Activated naive CD4-positive, alpha-beta T cell treated with anti-CD3 and anti-CD28 coated beads, Interleukin-2, amount 10 ng/mL, durations not matched to agents 7 days and 5 days (primary cell): ENCODE measurements at regions not wholly inside any gene's neighbourhood (a gene's known extent, or its start where the extent isn't known, plus 50 kb on each side); places are given as distances from the start of the nearest gene placed in this dataset.

Experiments
- CTCF ChIA-PET: fragments of 350-600 bp; sonication (Branson Sonifier 250); formaldehyde crosslinking; loops from one replicate; lab custom pipeline; 2021; ENCODE audit warnings: antibody characterized with exemption; lab: Charles Lee
- DNase-seq: peaks from one replicate; pipeline ENCODE4 v3.0.0-alpha.2; 2020
- H3K27ac Mint-ChIP-seq: one replicate; pipeline ENCODE4 v1.8.0; 2021; ENCODE audit warnings: mild to moderate bottlenecking, moderate library complexity, mixed read lengths
- H3K27me3 Mint-ChIP-seq: one replicate; pipeline ENCODE4 v1.8.0; 2021; ENCODE audit warnings: mild to moderate bottlenecking, mixed read lengths
- H3K36me3 Mint-ChIP-seq: one replicate; pipeline ENCODE4 v1.8.0; 2021; ENCODE audit warnings: mixed read lengths
- H3K4me1 Mint-ChIP-seq: one replicate; pipeline ENCODE4 v1.8.0; 2021; ENCODE audit warnings: mixed read lengths
- H3K4me3 Mint-ChIP-seq: one replicate; pipeline ENCODE4 v1.8.0; 2021; ENCODE audit warnings: mild to moderate bottlenecking, moderate library complexity, mixed read lengths
- H3K9me3 Mint-ChIP-seq: one replicate; pipeline ENCODE4 v1.8.0; 2021; ENCODE audit warnings: mixed read lengths

GRCh38 chr4:14043203-14043602 is 415.7 kb upstream of the BOD1L1 start:
- Mint-ChIP-seq H3K4me1 (no peaks in the 10 kb centered on the region), H3K27me3 (no peaks in the 10 kb centered on the region), H3K9me3 (no peaks in the 10 kb centered on the region), H3K4me3 (no peak overlapping the region), H3K36me3 (no peaks in the 10 kb centered on the region), H3K27ac (no peak overlapping the region)
- no peak for DNase-seq
- CTCF ChIA-PET, result interaction anchor here (0.6 kb wide), 1 partner anchor 432 kb away, joined by 3 read pairs; no protein-coding TSS in a partner anchor

- DNase-seq, result no peak
- CTCF ChIA-PET, result no interaction called here
Measured at GRCh38 chr4:14046642-14047041, 419.1 kb upstream of the BOD1L1 start.

DNA sequence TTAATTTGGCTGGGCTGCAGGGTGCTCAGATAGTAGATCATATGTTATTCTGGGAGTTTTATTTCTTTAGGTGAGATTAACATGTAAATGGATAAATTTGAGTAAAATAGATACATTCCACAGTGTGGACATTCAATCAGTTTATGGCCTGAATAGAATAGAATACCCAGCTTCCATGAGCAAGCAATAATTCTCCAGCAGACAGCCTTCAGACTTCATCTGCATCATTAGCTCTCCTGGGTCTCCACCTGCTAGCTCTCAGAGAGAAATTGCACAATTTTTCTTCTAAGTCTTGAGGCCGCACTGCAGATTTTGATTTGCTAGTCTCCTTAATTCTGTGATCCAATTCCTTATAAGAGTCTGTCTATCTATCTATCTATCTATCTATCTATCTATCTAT is 420.3 kb upstream of the BOD1L1 start:
- CTCF ChIA-PET, result no interaction called here

More at GRCh38 chr4:14046642-14047041, 419.1 kb upstream of the BOD1L1 start:
- Mint-ChIP-seq H3K4me1 (no peaks in the 10 kb centered on the region), H3K27me3 (no peaks in the 10 kb centered on the region), H3K9me3 (no peaks in the 10 kb centered on the region), H3K36me3 (no peaks in the 10 kb centered on the region), H3K27ac (no peak overlapping the region), H3K4me3 (no peak overlapping the region)

DNA sequence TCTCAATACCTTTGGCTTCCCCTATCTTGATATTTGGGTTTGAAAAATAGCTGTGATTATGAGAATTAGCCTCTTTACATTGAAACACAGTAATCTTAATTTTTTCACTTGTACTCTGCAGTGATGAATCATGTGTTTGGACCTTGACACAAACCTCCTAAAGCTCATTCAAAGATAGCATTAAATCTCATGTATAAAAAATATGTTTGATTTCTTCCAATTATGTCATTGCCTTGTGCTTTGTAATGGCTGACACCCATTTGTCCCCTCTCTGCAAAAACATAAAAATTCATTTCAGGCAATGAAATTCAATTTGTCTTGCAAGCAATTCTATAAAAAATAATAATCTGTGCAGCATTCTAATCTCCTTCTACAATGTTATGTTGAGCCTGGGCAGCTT is 422.4 kb upstream of the BOD1L1 start:
- Mint-ChIP-seq H3K27ac (no peak overlapping the region), H3K27me3 (no peaks in the 10 kb centered on the region), H3K9me3 (no peaks in the 10 kb centered on the region), H3K4me1 (no peaks in the 10 kb centered on the region), H3K4me3 (no peak overlapping the region), H3K36me3 (no peaks in the 10 kb centered on the region)
- CTCF ChIA-PET, result no interaction called here
- no peak for DNase-seq

More for the DNA sequence above, 420.3 kb upstream of the BOD1L1 start:
- no peak overlapping the region for H3K27ac Mint-ChIP-seq
- H3K4me3 Mint-ChIP-seq, result no peak overlapping the region
- no peaks in the 10 kb centered on the region for H3K36me3 Mint-ChIP-seq
- H3K9me3 Mint-ChIP-seq, result no peaks in the 10 kb centered on the region
- H3K4me1 Mint-ChIP-seq, result no peaks in the 10 kb centered on the region
- DNase-seq, result no peak
- H3K27me3 Mint-ChIP-seq, result no peaks in the 10 kb centered on the region

- Mint-ChIP-seq H3K9me3 (peaks cover 2% of the 10 kb centered on the region), H3K27me3 (no peaks in the 10 kb centered on the region), H3K36me3 (no peaks in the 10 kb centered on the region), H3K27ac (no peak overlapping the region), H3K4me3 (no peak overlapping the region), H3K4me1 (no peaks in the 10 kb centered on the region)
- CTCF ChIA-PET, result no interaction called here
- DNase-seq, result no peak
Measured at GRCh38 chr4:14053291-14053690, 425.8 kb upstream of the BOD1L1 start.

DNA sequence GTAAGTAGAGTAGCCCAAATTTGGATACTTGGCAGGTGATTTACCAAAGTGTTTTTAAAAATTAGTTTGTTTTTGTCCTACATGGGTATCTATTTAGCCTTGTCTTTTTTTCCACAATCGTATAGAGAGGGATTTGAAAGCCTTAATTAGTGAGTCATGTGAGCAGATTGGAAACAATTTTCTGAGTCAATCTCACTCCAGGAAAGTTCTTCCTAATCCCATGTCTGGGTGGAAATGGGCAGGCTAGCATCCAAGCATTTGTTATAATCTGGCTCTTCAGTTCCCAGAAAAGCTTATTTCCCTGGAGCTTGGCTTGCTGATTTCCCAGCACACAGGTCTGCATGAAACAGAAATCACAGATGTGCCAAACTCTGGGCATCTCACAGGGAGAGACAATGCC is 426.9 kb upstream of the BOD1L1 start:
- no peak overlapping the region for H3K4me3 Mint-ChIP-seq
- no peaks in the 10 kb centered on the region for H3K36me3 Mint-ChIP-seq
- no peak for DNase-seq
- H3K4me1 Mint-ChIP-seq, result no peaks in the 10 kb centered on the region
- H3K27ac Mint-ChIP-seq, result no peak overlapping the region
- no peaks in the 10 kb centered on the region for H3K27me3 Mint-ChIP-seq
- H3K9me3 Mint-ChIP-seq, result peaks cover 2% of the 10 kb centered on the region
- CTCF ChIA-PET, result no interaction called here

DNA sequence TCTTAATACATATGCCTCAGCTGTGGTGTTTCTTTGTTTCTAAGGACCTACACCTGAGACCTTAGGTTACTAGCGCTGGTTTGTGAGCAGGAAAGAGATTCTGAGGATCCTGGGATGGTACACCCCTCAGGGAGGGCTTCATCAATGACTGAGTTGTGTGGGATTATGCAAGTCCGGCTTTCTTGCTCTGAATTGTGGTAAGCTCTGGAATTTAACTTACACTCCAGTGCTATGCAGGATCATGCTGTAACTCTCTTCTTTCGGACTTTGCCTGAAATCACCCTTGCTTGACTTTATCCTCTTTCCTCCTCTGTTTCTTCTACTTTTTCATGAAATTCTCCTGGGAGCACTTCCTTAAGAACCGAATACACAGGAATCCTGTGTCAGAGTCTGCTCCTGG is 431.5 kb upstream of the BOD1L1 start:
- CTCF ChIA-PET, result no interaction called here
- no peak for DNase-seq
- no peak overlapping the region for H3K4me3 Mint-ChIP-seq
- peaks cover 2% of the 10 kb centered on the region for H3K9me3 Mint-ChIP-seq
- H3K4me1 Mint-ChIP-seq, result no peaks in the 10 kb centered on the region
- H3K27me3 Mint-ChIP-seq, result no peaks in the 10 kb centered on the region
- H3K36me3 Mint-ChIP-seq, result no peaks in the 10 kb centered on the region
- H3K27ac Mint-ChIP-seq, result no peak overlapping the region

DNA sequence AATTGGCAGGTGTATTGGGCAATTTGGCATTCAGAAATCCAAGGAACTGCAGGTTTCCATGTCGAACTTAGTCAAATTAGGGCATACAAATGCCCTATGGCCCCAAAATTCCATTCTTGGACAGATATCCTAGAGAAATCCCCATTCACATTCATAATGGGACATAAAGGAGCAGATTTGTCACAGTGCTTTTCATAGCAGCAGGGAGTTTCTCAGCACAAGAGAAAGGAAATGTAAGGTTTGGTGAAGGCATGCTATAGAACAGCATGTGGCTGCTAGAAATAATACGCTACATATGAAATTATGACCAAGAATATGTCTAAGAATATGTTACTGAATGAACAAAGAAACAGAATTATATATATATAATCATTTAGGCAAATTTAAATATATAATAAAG is 437.5 kb upstream of the BOD1L1 start:
- Mint-ChIP-seq H3K36me3 (no peaks in the 10 kb centered on the region), H3K27me3 (no peaks in the 10 kb centered on the region), H3K4me3 (no peak overlapping the region), H3K9me3 (no peaks in the 10 kb centered on the region), H3K4me1 (no peaks in the 10 kb centered on the region), H3K27ac (no peak overlapping the region)
- CTCF ChIA-PET, result no interaction called here
- DNase-seq, result no peak

DNA sequence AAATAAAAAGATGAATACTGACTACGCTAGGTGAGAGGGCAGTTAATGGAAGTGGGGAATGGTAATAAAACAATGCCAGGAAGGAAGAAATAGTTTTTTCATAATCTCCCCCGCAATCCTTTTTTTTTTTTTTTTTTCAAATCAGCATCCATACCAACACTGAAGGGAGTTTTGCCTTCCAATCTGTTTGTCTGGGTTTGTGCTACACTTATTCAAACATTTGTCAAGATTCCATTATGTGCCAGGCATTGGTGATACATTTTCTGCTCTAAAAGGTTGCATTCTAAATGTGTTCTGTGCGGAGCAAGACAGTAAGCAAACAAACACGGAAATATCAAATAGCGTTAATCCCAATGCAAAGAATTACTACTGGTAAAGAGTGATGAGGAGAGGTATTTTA is 437.9 kb upstream of the BOD1L1 start:
- Mint-ChIP-seq H3K9me3 (no peaks in the 10 kb centered on the region), H3K36me3 (no peaks in the 10 kb centered on the region), H3K4me3 (no peak overlapping the region), H3K27ac (no peak overlapping the region), H3K4me1 (no peaks in the 10 kb centered on the region), H3K27me3 (no peaks in the 10 kb centered on the region)
- CTCF ChIA-PET, result no interaction called here
- DNase-seq, result no peak

- CTCF ChIA-PET, result no interaction called here
- H3K9me3 Mint-ChIP-seq, result peaks cover 1% of the 10 kb centered on the region
- no peaks in the 10 kb centered on the region for H3K27me3 Mint-ChIP-seq
- no peak for DNase-seq
- no peaks in the 10 kb centered on the region for H3K36me3 Mint-ChIP-seq
- no peaks in the 10 kb centered on the region for H3K4me1 Mint-ChIP-seq
- H3K4me3 Mint-ChIP-seq, result no peak overlapping the region
- H3K27ac Mint-ChIP-seq, result no peak overlapping the region
Measured at GRCh38 chr4:14066979-14067378, 439.5 kb upstream of the BOD1L1 start.

- Mint-ChIP-seq H3K9me3 (peaks cover 19% of the 10 kb centered on the region), H3K4me3 (no peak overlapping the region), H3K27me3 (no peaks in the 10 kb centered on the region), H3K4me1 (no peaks in the 10 kb centered on the region), H3K36me3 (no peaks in the 10 kb centered on the region), H3K27ac (no peak overlapping the region)
- no peak for DNase-seq
- CTCF ChIA-PET, result no interaction called here
Measured at GRCh38 chr4:14069886-14070285, 442.4 kb upstream of the BOD1L1 start.

- no peak overlapping the region for H3K4me3 Mint-ChIP-seq
- H3K4me1 Mint-ChIP-seq, result no peaks in the 10 kb centered on the region
- no peak overlapping the region for H3K27ac Mint-ChIP-seq
- no peaks in the 10 kb centered on the region for H3K36me3 Mint-ChIP-seq
- H3K27me3 Mint-ChIP-seq, result no peaks in the 10 kb centered on the region
- CTCF ChIA-PET, result no interaction called here
- DNase-seq, result no peak
- H3K9me3 Mint-ChIP-seq, result peaks cover 22% of the 10 kb centered on the region
Measured at GRCh38 chr4:14070289-14070880, 442.9 kb upstream of the BOD1L1 start.

DNA sequence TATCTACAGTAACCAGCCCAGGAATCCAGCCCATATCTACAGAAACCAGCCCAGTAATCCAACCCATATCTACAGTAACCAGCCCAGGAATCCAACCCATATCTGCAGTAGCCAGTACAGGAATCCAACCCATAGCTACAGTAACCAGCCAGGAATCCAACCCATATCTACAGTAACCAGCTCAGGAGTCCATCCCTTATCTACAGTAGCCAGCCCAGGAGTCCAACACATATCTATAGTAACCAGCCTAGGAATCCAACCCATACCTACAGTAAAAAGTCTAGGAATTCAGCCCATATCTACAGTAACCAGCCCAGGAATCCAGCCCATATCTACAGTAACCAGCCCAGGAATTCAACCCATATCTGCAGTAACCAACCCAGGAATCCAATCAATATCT is 445.0 kb upstream of the BOD1L1 start:
- peaks cover 22% of the 10 kb centered on the region for H3K9me3 Mint-ChIP-seq
- CTCF ChIA-PET, result no interaction called here
- no peaks in the 10 kb centered on the region for H3K27me3 Mint-ChIP-seq
- DNase-seq, result no peak
- no peak overlapping the region for H3K4me3 Mint-ChIP-seq
- H3K27ac Mint-ChIP-seq, result no peak overlapping the region
- no peaks in the 10 kb centered on the region for H3K4me1 Mint-ChIP-seq
- no peaks in the 10 kb centered on the region for H3K36me3 Mint-ChIP-seq

DNA sequence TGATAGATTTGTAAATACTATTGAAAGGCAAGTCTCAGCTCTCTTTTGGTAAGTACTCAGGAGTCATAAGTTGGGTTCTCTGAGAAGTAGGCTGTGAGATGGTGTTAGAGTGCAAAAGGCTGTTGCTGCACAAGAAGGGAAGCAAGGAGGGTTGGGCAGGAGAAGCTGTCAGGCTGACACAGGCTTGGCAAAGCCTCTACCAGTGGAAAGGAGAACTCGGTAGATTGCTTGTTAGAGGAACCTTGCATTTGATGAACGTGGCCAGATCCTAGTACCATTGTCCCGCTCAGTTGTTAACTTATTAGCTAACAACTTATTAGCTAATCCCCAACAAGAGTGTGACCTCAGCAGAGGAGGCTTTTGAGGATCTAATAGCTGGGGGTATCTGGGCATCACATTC is 449.3 kb upstream of the BOD1L1 start:
- no peaks in the 10 kb centered on the region for H3K36me3 Mint-ChIP-seq
- DNase-seq, result no peak
- H3K27ac Mint-ChIP-seq, result no peak overlapping the region
- H3K4me3 Mint-ChIP-seq, result no peak overlapping the region
- no peaks in the 10 kb centered on the region for H3K4me1 Mint-ChIP-seq
- H3K27me3 Mint-ChIP-seq, result no peaks in the 10 kb centered on the region
- peaks cover 22% of the 10 kb centered on the region for H3K9me3 Mint-ChIP-seq
- CTCF ChIA-PET, result no interaction called here

- H3K27me3 Mint-ChIP-seq, result no peaks in the 10 kb centered on the region
- DNase-seq, result no peak
- H3K27ac Mint-ChIP-seq, result no peak overlapping the region
- peaks cover 8% of the 10 kb centered on the region for H3K9me3 Mint-ChIP-seq
- no peaks in the 10 kb centered on the region for H3K4me1 Mint-ChIP-seq
- no peak overlapping the region for H3K4me3 Mint-ChIP-seq
- no peaks in the 10 kb centered on the region for H3K36me3 Mint-ChIP-seq
- CTCF ChIA-PET, result no interaction called here
Measured at GRCh38 chr4:14078326-14078725, 450.8 kb upstream of the BOD1L1 start.

- H3K9me3 Mint-ChIP-seq, result peaks cover 4% of the 10 kb centered on the region
- no peaks in the 10 kb centered on the region for H3K4me1 Mint-ChIP-seq
- no peak overlapping the region for H3K4me3 Mint-ChIP-seq
- H3K36me3 Mint-ChIP-seq, result no peaks in the 10 kb centered on the region
- no peak overlapping the region for H3K27ac Mint-ChIP-seq
- CTCF ChIA-PET, result no interaction called here
- no peak for DNase-seq
- H3K27me3 Mint-ChIP-seq, result no peaks in the 10 kb centered on the region
Measured at GRCh38 chr4:14079601-14080000, 452.1 kb upstream of the BOD1L1 start.
